GM12891 (cell line): ENCODE measurements at regions not wholly inside any gene's neighbourhood (a gene's known extent, or its start where the extent isn't known, plus 50 kb on each side); places are given as distances from the start of the nearest gene placed in this dataset.
"Not testable (repeated sequence)": the region's sequence is repeated elsewhere in the genome, so short reads cannot be mapped to it uniquely, and the experiment has no call there.

ENCODE experiments used
- DNase-seq: peaks from one replicate; pipeline ENCODE4 v3.0.0; 2011; ENCODE audit warnings: low spot score; ENCODE audit not compliant: insufficient read length
- FAIRE-seq: peaks from 2 replicates; lab custom pipeline; 2011; peaks lifted over from hg19 to GRCh38; lab: Jason Lieb, UNC

GRCh38 chr9:41075671-41076070 is 52.8 kb downstream of the FOXD4L6 start:
- not testable (repeated sequence) for DNase-seq, FAIRE-seq

GRCh38 chr9:41074356-41074942 is 54.0 kb downstream of the FOXD4L6 start:
- not testable (repeated sequence) for FAIRE-seq, DNase-seq

GRCh38 chr9:41073471-41074243 is 54.8 kb downstream of the FOXD4L6 start:
- DNase-seq, FAIRE-seq: not testable (repeated sequence)

GRCh38 chr9:41064125-41064795 is 64.2 kb downstream of the FOXD4L6 start:
- FAIRE-seq, DNase-seq: not testable (repeated sequence)

- not testable (repeated sequence) for FAIRE-seq, DNase-seq
Observed at GRCh38 chr9:41063243-41063642, 65.2 kb downstream of the FOXD4L6 start.

GRCh38 chr9:41059603-41060002 is 68.9 kb downstream of the FOXD4L6 start:
- not testable (repeated sequence) for DNase-seq, FAIRE-seq

- not testable (repeated sequence) for FAIRE-seq, DNase-seq
Observed at GRCh38 chr9:41053666-41054363, 74.7 kb downstream of the FOXD4L6 start.

- DNase-seq, FAIRE-seq: not testable (repeated sequence)
Observed at GRCh38 chr9:41048672-41049071, 79.8 kb downstream of the FOXD4L6 start.

- FAIRE-seq, DNase-seq: not testable (repeated sequence)
Observed at GRCh38 chr9:41047792-41048191, 80.7 kb downstream of the FOXD4L6 start.

GRCh38 chr9:41044930-41045329 is 83.6 kb downstream of the FOXD4L6 start:
- DNase-seq, FAIRE-seq: not testable (repeated sequence)

- FAIRE-seq, DNase-seq: not testable (repeated sequence)
Observed at GRCh38 chr9:41043433-41043832, 85.0 kb downstream of the FOXD4L6 start.

- not testable (repeated sequence) for FAIRE-seq, DNase-seq
Observed at GRCh38 chr9:41042111-41042510, 86.4 kb downstream of the FOXD4L6 start.

GRCh38 chr9:41040705-41041342 is 87.7 kb downstream of the FOXD4L6 start:
- FAIRE-seq: not testable (repeated sequence)

GRCh38 chr9:41035276-41035675 is 93.2 kb downstream of the FOXD4L6 start:
- FAIRE-seq: not testable (repeated sequence)

More at GRCh38 chr9:41040705-41041342, 87.7 kb downstream of the FOXD4L6 start:
- DNase-seq: not testable (repeated sequence)

GRCh38 chr9:41034699-41035197 is 93.7 kb downstream of the FOXD4L6 start:
- not testable (repeated sequence) for DNase-seq, FAIRE-seq

More at GRCh38 chr9:41035276-41035675, 93.2 kb downstream of the FOXD4L6 start:
- not testable (repeated sequence) for DNase-seq

- FAIRE-seq: not testable (repeated sequence)
Observed at GRCh38 chr9:41033877-41034276, 94.6 kb downstream of the FOXD4L6 start.

GRCh38 chr9:41033360-41033759 is 95.1 kb downstream of the FOXD4L6 start:
- FAIRE-seq: not testable (repeated sequence)

More at GRCh38 chr9:41033877-41034276, 94.6 kb downstream of the FOXD4L6 start:
- not testable (repeated sequence) for DNase-seq

GRCh38 chr9:41026912-41027676 is 101.4 kb downstream of the FOXD4L6 start:
- FAIRE-seq, DNase-seq: not testable (repeated sequence)

More at GRCh38 chr9:41033360-41033759, 95.1 kb downstream of the FOXD4L6 start:
- not testable (repeated sequence) for DNase-seq
